NB4 (cell line): ENCODE measurements at regions not wholly inside any gene's neighbourhood (a gene's known extent, or its start where the extent isn't known, plus 50 kb on each side); places are given as distances from the start of the nearest gene placed in this dataset.
A peak's percentile ranks its signal among the peaks of the same experiment; 100 is the strongest.

Experiments
- DNase-seq: peaks from one replicate; pipeline ENCODE4 v3.0.0; 2010; ENCODE audit warnings: low read depth
- H3K4me3 ChIP-seq: one replicate; pipeline ENCODE4 v1.5.1; 2011; ENCODE audit warnings: mild to moderate bottlenecking, low read depth, low read length, moderate library complexity
- MYC ChIP-seq: IDR thresholded peaks from 2 replicates; pipeline ENCODE4 v1.6.1; 2011; ENCODE audit warnings: low read depth, low read length
- POLR2A ChIP-seq: IDR thresholded peaks from 2 replicates; pipeline ENCODE4 v1.6.1; 2011; ENCODE audit warnings: mild to moderate bottlenecking; ENCODE audit not compliant: insufficient read length; ENCODE audit errors: extremely low read depth
- TF ChIP-seq, protein P1 (sequence below): IDR thresholded peaks from one replicate; pipeline ENCODE4 v1.5.1; 2012; ENCODE audit warnings: low read depth, low read length
- TF ChIP-seq, protein P2 (sequence below): IDR thresholded peaks from 2 replicates; pipeline ENCODE4 v1.6.1; 2011; ENCODE audit warnings: low read depth, low read length

DNA sequence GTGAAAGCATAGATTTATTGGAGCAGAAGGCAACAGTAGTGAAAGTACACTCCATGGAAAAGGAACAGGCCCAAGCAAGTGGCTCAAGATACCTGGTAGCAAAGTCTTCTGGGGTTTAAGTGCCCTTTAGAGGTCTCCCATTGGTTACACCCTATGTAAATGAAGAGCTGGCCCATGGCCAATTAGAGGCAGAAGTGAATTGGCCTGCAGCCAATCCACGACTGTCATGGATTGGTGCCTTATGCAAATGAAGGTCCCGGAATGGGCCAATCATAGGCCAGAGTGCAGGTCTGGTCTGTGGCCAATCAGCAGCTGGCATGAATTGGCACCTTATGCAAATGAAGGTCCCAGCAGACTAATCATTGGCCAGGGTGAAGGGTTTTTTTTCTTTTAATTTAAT lies 64.2 kb upstream of the PCSK5 start:
- TF ChIP-seq, protein P1, sequence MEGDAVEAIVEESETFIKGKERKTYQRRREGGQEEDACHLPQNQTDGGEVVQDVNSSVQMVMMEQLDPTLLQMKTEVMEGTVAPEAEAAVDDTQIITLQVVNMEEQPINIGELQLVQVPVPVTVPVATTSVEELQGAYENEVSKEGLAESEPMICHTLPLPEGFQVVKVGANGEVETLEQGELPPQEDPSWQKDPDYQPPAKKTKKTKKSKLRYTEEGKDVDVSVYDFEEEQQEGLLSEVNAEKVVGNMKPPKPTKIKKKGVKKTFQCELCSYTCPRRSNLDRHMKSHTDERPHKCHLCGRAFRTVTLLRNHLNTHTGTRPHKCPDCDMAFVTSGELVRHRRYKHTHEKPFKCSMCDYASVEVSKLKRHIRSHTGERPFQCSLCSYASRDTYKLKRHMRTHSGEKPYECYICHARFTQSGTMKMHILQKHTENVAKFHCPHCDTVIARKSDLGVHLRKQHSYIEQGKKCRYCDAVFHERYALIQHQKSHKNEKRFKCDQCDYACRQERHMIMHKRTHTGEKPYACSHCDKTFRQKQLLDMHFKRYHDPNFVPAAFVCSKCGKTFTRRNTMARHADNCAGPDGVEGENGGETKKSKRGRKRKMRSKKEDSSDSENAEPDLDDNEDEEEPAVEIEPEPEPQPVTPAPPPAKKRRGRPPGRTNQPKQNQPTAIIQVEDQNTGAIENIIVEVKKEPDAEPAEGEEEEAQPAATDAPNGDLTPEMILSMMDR: no peak
- TF ChIP-seq MYC (no peak), POLR2A (no peak)
- TF ChIP-seq, protein P2, sequence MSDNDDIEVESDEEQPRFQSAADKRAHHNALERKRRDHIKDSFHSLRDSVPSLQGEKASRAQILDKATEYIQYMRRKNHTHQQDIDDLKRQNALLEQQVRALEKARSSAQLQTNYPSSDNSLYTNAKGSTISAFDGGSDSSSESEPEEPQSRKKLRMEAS: no peak
- DNase-seq: peak; percentile 1
- no peak overlapping the region for H3K4me3 ChIP-seq

DNA sequence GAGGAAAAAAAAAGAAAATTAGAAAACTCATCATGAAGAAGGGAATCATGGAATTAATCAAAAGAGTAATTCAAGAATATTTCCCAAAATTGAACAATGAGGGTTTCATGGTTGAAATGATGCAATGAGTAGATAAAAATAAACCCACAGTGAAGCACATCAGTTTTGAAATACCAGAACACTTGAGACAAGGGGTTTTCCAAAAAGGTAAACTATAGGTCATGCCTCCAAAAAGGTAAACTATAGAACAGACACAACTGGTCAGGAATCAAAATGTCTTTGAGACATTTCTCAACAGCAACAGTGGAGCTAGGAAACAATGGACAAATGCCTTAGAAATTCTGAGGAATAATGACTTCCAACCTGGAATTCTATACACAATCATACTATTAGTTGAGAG lies 60.2 kb upstream of the PCSK5 start:
- no peak overlapping the region for H3K4me3 ChIP-seq
- DNase-seq: no peak
- TF ChIP-seq, protein P2: no peak
- TF ChIP-seq MYC: no peak
- TF ChIP-seq, protein P1: no peak
- TF ChIP-seq POLR2A: no peak

DNA sequence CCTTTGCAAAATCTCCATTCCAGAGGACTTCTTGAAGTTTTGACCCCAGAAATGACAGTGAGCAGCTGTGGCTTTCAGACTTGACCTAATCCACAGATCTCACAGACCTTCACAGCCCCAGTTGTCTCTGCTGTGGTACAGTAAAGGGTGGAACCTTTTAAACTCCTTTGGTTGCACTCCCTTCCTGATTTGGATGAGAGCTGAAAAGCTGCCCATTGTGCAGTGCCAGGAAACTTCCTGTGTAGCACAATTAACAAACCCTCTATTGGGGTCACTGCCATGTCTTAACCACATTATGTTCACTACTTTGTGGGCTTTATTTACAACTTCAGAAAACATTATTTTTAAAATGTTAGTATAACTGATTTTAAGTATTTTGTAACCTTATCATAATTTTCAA lies 56.7 kb upstream of the PCSK5 start:
- DNase-seq: no peak
- H3K4me3 ChIP-seq: no peak overlapping the region
- TF ChIP-seq, protein P2: no peak
- no peak for TF ChIP-seq MYC
- TF ChIP-seq POLR2A: no peak
- TF ChIP-seq, protein P1: no peak

DNA sequence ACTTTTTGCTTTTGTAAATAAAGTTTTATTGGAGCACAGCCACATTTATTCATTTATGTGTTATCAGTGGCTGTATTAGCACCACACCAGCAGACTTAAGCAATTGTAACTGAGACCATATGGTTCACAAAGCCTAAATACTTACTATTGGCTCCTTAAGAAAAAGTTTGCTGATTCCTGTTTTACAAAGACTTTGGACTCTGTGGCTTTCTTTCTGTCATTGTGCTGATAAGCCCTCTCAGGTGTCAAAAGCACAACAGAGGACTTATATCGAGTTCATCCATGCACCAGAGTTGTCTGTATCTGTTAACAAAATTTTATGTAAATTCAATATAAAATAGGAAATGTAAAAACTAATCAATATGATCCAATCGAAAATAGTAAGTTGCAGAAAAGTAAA lies 55.6 kb upstream of the PCSK5 start:
- TF ChIP-seq POLR2A (no peak), MYC (no peak)
- TF ChIP-seq, protein P2: no peak
- TF ChIP-seq, protein P1: no peak
- no peak overlapping the region for H3K4me3 ChIP-seq
- no peak for DNase-seq
